PC-9 (cell line): ENCODE measurements at regions not wholly inside any gene's neighbourhood (a gene's known extent, or its start where the extent isn't known, plus 50 kb on each side); places are given as distances from the start of the nearest gene placed in this dataset.

Experiments
- BruUV-seq: library from RNA; stranded (reverse); fragments of 400-500 nt; replicated peaks from 2 replicates; lab custom pipeline; 2021; lab: Mats Ljungman, UMichigan
- CTCF ChIA-PET: fragments of 300-600 bp; sonication (Branson Sonifier 250); formaldehyde crosslinking; loops from one replicate; lab custom pipeline; 2022; ENCODE audit warnings: antibody characterized with exemption; lab: Charles Lee
- POLR2A ChIA-PET: fragments of 300-600 bp; sonication (Branson Sonifier 250); formaldehyde crosslinking; loops from one replicate; lab custom pipeline; 2022; ENCODE audit warnings: antibody characterized with exemption; ENCODE audit not compliant: unreplicated experiment; lab: Charles Lee
- DNase-seq, 2 experiments: peaks; one replicate each; pipeline versions ENCODE4 v3.0.0 to v3.0.0-alpha.2; 2015 to 2022; ENCODE audit warnings: mixed read lengths in 1 of 2
- H2AFZ ChIP-seq: fragments of 200-600 bp; sonication (generic); 2 replicates; pipeline ENCODE4 v1.8.1; 2017; ENCODE audit warnings: antibody characterized with exemption
- H3F3A ChIP-seq: fragments of 200-600 bp; sonication (generic); 2 replicates; pipeline ENCODE4 v1.8.1; 2017; ENCODE audit warnings: antibody characterized with exemption, mild to moderate bottlenecking, low read depth; ENCODE audit not compliant: insufficient read depth
- H3K27ac ChIP-seq: fragments of 200-600 bp; sonication (generic); 2 replicates; pipeline ENCODE4 v1.6.1; 2016; ENCODE audit warnings: mixed run types
- H3K27me3 ChIP-seq: fragments of 200-600 bp; sonication (generic); 2 replicates; pipeline ENCODE4 v1.6.1; 2016; ENCODE audit warnings: low read depth, mixed run types; ENCODE audit not compliant: insufficient read depth
- H3K36me3 ChIP-seq: fragments of 200-600 bp; sonication (generic); 2 replicates; pipeline ENCODE4 v1.6.1; 2016; ENCODE audit warnings: low read depth, mixed run types
- H3K4me1 ChIP-seq: fragments of 200-600 bp; sonication (generic); replicated peaks from 2 replicates; pipeline ENCODE4 v1.6.1; 2016; ENCODE audit warnings: mixed run types; ENCODE audit not compliant: insufficient read depth
- H3K4me2 ChIP-seq: fragments of 200-600 bp; sonication (generic); 2 replicates; pipeline ENCODE4 v1.6.1; 2017; ENCODE audit warnings: mixed run types
- H3K4me3 ChIP-seq: fragments of 200-600 bp; sonication (generic); 2 replicates; pipeline ENCODE4 v1.6.1; 2016; ENCODE audit warnings: mixed run types
- H3K79me2 ChIP-seq: fragments of 200-600 bp; sonication (generic); 2 replicates; pipeline ENCODE4 v1.6.1; 2017; ENCODE audit warnings: low read depth, mixed run types
- H3K9me2 ChIP-seq: fragments of 200-600 bp; sonication (generic); 2 replicates; pipeline ENCODE4 v1.8.1; 2017; ENCODE audit warnings: mild to moderate bottlenecking; ENCODE audit not compliant: insufficient read depth
- H3K9me3 ChIP-seq: fragments of 200-600 bp; sonication (generic); 2 replicates; pipeline ENCODE4 v1.8.1; 2016; ENCODE audit warnings: low read depth; ENCODE audit not compliant: insufficient read depth
- H4K20me1 ChIP-seq: fragments of 200-600 bp; sonication (generic); 2 replicates; pipeline ENCODE4 v1.8.1; 2017; ENCODE audit not compliant: insufficient read depth
- EZH2 ChIP-seq: fragments of 200-600 bp; sonication (generic); IDR thresholded peaks from 2 replicates; pipeline ENCODE4 v1.8.0; 2017; ENCODE audit warnings: antibody characterized with exemption, low read depth
- intact Hi-C: fragments of 100-400 bp; cut with micrococcal nuclease; formaldehyde crosslinking; loops from one replicate; pipeline ENCODE4 v1.10.0; 2022; ENCODE audit not compliant: unreplicated experiment
- TF ChIP-seq, protein P1 (sequence below): fragments of 200-600 bp; sonication (generic); conservative IDR thresholded peaks from 2 replicates; pipeline ENCODE4 v1.6.1; 2017; ENCODE audit warnings: mixed run types, antibody characterized with exemption, mild to moderate bottlenecking, moderate library complexity

DNA sequence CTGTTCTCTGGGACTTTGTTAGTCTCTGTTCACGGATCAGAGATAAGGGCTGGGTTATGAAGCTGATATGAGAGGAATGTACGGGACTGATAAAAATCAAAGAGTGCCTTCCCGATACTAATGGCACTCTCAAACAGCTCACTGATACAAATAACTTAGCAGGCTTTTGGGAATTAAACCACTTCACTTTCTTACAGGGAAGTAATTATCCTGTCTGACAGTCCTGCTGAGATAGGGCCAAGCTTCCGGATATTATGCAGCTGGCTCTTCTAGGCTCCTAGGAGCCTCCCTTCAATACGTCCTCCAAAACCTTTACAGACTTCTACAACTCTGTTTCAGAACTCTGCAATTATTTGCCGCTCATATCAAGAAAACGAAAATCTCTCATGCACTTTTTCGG lies 418.0 kb downstream of the NLGN4X start:
- CTCF ChIA-PET = no interaction called here
- DNase-seq = no peak
- Histone ChIP-seq H3K4me2 (no peak overlapping the region), H3K27me3 (no peaks in the 10 kb centered on the region), H2AFZ (no peak overlapping the region), H3K4me1 (no peaks in the 10 kb centered on the region), H3K27ac (no peak overlapping the region), H4K20me1 (no peaks in the 10 kb centered on the region), H3K9me3 (no peaks in the 10 kb centered on the region), H3K79me2 (no peaks in the 10 kb centered on the region), H3F3A (no peaks in the 10 kb centered on the region), H3K4me3 (no peak overlapping the region), H3K9me2 (no peaks in the 10 kb centered on the region; the same call in 1 of the 2 replicates), H3K36me3 (no peaks in the 10 kb centered on the region)
- TF ChIP-seq EZH2 = no peak
- TF ChIP-seq, protein P1, sequence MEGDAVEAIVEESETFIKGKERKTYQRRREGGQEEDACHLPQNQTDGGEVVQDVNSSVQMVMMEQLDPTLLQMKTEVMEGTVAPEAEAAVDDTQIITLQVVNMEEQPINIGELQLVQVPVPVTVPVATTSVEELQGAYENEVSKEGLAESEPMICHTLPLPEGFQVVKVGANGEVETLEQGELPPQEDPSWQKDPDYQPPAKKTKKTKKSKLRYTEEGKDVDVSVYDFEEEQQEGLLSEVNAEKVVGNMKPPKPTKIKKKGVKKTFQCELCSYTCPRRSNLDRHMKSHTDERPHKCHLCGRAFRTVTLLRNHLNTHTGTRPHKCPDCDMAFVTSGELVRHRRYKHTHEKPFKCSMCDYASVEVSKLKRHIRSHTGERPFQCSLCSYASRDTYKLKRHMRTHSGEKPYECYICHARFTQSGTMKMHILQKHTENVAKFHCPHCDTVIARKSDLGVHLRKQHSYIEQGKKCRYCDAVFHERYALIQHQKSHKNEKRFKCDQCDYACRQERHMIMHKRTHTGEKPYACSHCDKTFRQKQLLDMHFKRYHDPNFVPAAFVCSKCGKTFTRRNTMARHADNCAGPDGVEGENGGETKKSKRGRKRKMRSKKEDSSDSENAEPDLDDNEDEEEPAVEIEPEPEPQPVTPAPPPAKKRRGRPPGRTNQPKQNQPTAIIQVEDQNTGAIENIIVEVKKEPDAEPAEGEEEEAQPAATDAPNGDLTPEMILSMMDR = no peak
- POLR2A ChIA-PET = no interaction called here
- intact Hi-C loops = no loop called here
- BruUV-seq = no TSS peak

DNA sequence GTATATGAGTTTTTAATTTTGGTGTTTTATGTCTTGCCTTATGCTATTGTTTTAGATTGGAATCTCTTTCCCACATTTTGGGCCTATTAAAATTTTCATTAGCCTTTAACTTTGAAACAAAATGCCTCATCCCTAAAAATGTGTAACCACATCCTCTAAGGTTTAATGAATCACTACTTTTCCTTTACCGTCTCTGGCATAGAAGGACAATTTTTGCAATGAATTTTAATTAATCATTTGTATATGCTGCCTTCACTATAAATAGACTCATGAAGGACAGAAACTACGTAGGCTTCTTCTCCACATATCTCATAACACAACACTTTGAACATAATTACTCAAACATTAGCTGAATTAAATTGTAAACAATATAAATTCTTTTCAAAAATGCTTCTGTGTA lies 421.5 kb downstream of the NLGN4X start:
- H3K9me2 ChIP-seq = no peaks in the 10 kb centered on the region; the same call in 1 of the 2 replicates
- no peaks in the 10 kb centered on the region for H3K36me3 ChIP-seq
- POLR2A ChIA-PET = no interaction called here
- H3K4me2 ChIP-seq = no peak overlapping the region
- CTCF ChIA-PET = no interaction called here
- H3K4me3 ChIP-seq = no peak overlapping the region
- no peak for TF ChIP-seq EZH2
- TF ChIP-seq, protein P1 = no peak
- no peaks in the 10 kb centered on the region for H4K20me1 ChIP-seq
- no peak for DNase-seq
- H3K27ac ChIP-seq = no peak overlapping the region
- intact Hi-C loops = no loop called here
- no peak overlapping the region for H2AFZ ChIP-seq
- H3K9me3 ChIP-seq = no peaks in the 10 kb centered on the region
- H3K4me1 ChIP-seq = no peaks in the 10 kb centered on the region
- H3F3A ChIP-seq = no peaks in the 10 kb centered on the region
- H3K79me2 ChIP-seq = no peaks in the 10 kb centered on the region
- BruUV-seq = no TSS peak
- no peaks in the 10 kb centered on the region for H3K27me3 ChIP-seq

DNA sequence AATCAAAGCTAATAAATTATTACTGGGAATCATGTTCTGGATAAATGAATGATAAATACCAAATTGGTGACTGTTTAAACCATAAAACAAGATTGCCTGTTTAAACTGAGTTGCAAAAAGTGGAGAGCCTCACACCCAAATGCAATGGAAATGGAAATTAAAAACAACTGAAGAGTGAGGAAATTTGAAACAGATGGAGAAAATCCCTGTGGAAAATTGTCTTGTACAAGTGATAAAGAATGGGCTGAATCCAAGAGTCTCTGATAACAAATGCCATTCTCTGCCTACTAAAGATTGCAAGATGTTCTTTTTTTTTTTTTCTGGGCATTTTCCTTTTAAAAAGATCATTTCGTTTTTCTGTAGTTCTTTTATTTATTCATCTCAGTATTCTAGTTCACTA lies 426.3 kb downstream of the NLGN4X start:
- no TSS peak for BruUV-seq
- no peaks in the 10 kb centered on the region for H3K27me3 ChIP-seq
- CTCF ChIA-PET = no interaction called here
- no peaks in the 10 kb centered on the region for H3K9me2 ChIP-seq
- H3K27ac ChIP-seq = no peak overlapping the region
- TF ChIP-seq, protein P1 = no peak
- TF ChIP-seq EZH2 = no peak
- H3K79me2 ChIP-seq = no peaks in the 10 kb centered on the region
- H3K4me2 ChIP-seq = no peak overlapping the region
- no peaks in the 10 kb centered on the region for H3K4me1 ChIP-seq
- intact Hi-C loops = no loop called here
- no peaks in the 10 kb centered on the region for H3K9me3 ChIP-seq
- no peak for DNase-seq
- H3F3A ChIP-seq = no peaks in the 10 kb centered on the region
- no peak overlapping the region for H2AFZ ChIP-seq
- no peaks in the 10 kb centered on the region for H4K20me1 ChIP-seq
- POLR2A ChIA-PET = no interaction called here
- H3K4me3 ChIP-seq = no peak overlapping the region
- no peaks in the 10 kb centered on the region for H3K36me3 ChIP-seq
